SK-N-SH treated with all-trans-retinoic acid at 6 μM for 48 hours (cell line): ENCODE measurements at regions not wholly inside any gene's neighbourhood (a gene's known extent, or its start where the extent isn't known, plus 50 kb on each side); places are given as distances from the start of the nearest gene placed in this dataset.

Experiments used
- CSDC2 ChIP-seq: fragments of 250-450 bp; sonication (Bioruptor Pico); IDR thresholded peaks from 2 replicates; pipeline ENCODE4 v1.5.0; 2020; ENCODE audit warnings: mild to moderate bottlenecking, moderate library complexity
- ESRRG ChIP-seq: fragments of 250-450 bp; sonication (Bioruptor Pico); IDR thresholded peaks from 2 replicates; pipeline ENCODE4 v1.6.1; 2021; ENCODE audit warnings: mild to moderate bottlenecking
- ISL1 ChIP-seq: fragments of 250-450 bp; sonication (Bioruptor Pico); IDR thresholded peaks from 2 replicates; pipeline ENCODE4 v2.1.2; 2022; ENCODE audit warnings: mild to moderate bottlenecking, moderate library complexity
- ZC3H10 ChIP-seq: fragments of 250-450 bp; sonication (Bioruptor Pico); IDR thresholded peaks from 2 replicates; pipeline ENCODE4 v1.5.1; 2021; ENCODE audit warnings: mild to moderate bottlenecking, moderate library complexity
- ZFP3 ChIP-seq: fragments of 250-450 bp; sonication (Bioruptor Pico); IDR thresholded peaks from 2 replicates; pipeline ENCODE4 v1.5.0; 2020; ENCODE audit warnings: mild to moderate bottlenecking, moderate library complexity
- TF ChIP-seq, protein P1 (sequence below): fragments of 250-450 bp; sonication (Bioruptor Pico); IDR thresholded peaks from 2 replicates; pipeline ENCODE4 v1.5.0; 2020; ENCODE audit warnings: mild to moderate bottlenecking, moderate library complexity
- TF ChIP-seq, protein P2 (sequence below): fragments of 250-450 bp; sonication (Bioruptor Pico); IDR thresholded peaks from 2 replicates; pipeline ENCODE4 v1.5.1; 2020; ENCODE audit warnings: low read depth, mild to moderate bottlenecking, moderate library complexity
- TF ChIP-seq, protein P3 (sequence below): fragments of 250-450 bp; sonication (Bioruptor Pico); IDR thresholded peaks from 2 replicates; pipeline ENCODE4 v1.8.0; 2020; ENCODE audit warnings: mild to moderate bottlenecking, moderate library complexity, borderline replicate concordance

DNA sequence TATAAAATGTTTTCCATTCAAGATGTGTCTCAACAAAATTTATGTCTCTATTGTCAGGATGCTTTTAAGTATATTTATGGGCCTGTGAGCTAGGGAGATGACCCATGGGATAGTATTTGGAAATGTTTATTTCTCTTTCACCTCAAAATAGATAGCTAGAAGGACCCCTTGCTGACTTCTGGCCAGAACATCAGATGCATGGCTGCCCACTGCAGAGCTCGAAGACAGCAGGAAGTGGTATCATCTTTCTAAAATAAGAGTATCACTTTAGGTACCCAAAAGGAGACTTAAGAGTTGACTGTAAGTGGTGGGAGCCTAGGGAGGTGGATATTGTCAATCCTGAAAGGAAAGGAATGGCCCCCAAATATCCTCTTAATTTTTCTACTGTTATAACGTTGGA, 264.4 kb downstream of the NEBL start:
- TF ChIP-seq, protein P1, sequence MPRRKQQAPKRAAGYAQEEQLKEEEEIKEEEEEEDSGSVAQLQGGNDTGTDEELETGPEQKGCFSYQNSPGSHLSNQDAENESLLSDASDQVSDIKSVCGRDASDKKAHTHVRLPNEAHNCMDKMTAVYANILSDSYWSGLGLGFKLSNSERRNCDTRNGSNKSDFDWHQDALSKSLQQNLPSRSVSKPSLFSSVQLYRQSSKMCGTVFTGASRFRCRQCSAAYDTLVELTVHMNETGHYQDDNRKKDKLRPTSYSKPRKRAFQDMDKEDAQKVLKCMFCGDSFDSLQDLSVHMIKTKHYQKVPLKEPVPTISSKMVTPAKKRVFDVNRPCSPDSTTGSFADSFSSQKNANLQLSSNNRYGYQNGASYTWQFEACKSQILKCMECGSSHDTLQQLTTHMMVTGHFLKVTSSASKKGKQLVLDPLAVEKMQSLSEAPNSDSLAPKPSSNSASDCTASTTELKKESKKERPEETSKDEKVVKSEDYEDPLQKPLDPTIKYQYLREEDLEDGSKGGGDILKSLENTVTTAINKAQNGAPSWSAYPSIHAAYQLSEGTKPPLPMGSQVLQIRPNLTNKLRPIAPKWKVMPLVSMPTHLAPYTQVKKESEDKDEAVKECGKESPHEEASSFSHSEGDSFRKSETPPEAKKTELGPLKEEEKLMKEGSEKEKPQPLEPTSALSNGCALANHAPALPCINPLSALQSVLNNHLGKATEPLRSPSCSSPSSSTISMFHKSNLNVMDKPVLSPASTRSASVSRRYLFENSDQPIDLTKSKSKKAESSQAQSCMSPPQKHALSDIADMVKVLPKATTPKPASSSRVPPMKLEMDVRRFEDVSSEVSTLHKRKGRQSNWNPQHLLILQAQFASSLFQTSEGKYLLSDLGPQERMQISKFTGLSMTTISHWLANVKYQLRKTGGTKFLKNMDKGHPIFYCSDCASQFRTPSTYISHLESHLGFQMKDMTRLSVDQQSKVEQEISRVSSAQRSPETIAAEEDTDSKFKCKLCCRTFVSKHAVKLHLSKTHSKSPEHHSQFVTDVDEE (CRISPR knock-in tag): no peak
- TF ChIP-seq ISL1 (no peak), CSDC2 (CRISPR knock-in tag) (no peak), ESRRG (CRISPR knock-in tag) (no peak), ZC3H10 (CRISPR knock-in tag) (no peak), ZFP3 (CRISPR knock-in tag) (no peak)
- TF ChIP-seq, protein P2, sequence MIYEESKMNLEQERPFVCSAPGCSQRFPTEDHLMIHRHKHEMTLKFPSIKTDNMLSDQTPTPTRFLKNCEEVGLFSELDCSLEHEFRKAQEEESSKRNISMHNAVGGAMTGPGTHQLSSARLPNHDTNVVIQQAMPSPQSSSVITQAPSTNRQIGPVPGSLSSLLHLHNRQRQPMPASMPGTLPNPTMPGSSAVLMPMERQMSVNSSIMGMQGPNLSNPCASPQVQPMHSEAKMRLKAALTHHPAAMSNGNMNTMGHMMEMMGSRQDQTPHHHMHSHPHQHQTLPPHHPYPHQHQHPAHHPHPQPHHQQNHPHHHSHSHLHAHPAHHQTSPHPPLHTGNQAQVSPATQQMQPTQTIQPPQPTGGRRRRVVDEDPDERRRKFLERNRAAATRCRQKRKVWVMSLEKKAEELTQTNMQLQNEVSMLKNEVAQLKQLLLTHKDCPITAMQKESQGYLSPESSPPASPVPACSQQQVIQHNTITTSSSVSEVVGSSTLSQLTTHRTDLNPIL (CRISPR knock-in tag): no peak
- TF ChIP-seq, protein P3, sequence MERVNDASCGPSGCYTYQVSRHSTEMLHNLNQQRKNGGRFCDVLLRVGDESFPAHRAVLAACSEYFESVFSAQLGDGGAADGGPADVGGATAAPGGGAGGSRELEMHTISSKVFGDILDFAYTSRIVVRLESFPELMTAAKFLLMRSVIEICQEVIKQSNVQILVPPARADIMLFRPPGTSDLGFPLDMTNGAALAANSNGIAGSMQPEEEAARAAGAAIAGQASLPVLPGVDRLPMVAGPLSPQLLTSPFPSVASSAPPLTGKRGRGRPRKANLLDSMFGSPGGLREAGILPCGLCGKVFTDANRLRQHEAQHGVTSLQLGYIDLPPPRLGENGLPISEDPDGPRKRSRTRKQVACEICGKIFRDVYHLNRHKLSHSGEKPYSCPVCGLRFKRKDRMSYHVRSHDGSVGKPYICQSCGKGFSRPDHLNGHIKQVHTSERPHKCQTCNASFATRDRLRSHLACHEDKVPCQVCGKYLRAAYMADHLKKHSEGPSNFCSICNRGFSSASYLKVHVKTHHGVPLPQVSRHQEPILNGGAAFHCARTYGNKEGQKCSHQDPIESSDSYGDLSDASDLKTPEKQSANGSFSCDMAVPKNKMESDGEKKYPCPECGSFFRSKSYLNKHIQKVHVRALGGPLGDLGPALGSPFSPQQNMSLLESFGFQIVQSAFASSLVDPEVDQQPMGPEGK: no peak
